ENCODE measurements at regions not wholly inside any gene's neighbourhood (a gene's known extent, or its start where the extent isn't known, plus 50 kb on each side); places are given as distances from the start of the nearest gene placed in this dataset.

GRCh38 chr12:124413915-124414314 is 119.0 kb downstream of the RFLNA start:
- Histone ChIP-seq H3K4me1 (ENCODE audit: low read length) (no peaks in the 10 kb centered on the region), H3K79me2 (ENCODE audit: low read length) (peaks cover 6% of the 10 kb centered on the region; the same call in 1 of the 2 replicates), H3K4me3 (ENCODE audit: low read length) (no peak overlapping the region), H2AFZ (ENCODE audit: low read depth, low read length) (no peak overlapping the region), H3K4me2 (ENCODE audit: low read length) (no peak overlapping the region), H3K27me3 (ENCODE audit: low read depth, low read length) (no peaks in the 10 kb centered on the region), H4K20me1 (ENCODE audit: insufficient read depth, low read length) (peaks cover 33% of the 10 kb centered on the region), H3K9me3 (ENCODE audit: insufficient read depth, low read length) (no peaks in the 10 kb centered on the region), H3K9ac (ENCODE audit: low read length) (no peak overlapping the region), H3K36me3 (replicated peaks; ENCODE audit: low read depth, low read length) (peaks cover 7% of the 10 kb centered on the region), H3K27ac (ENCODE audit: low read length) (no peak overlapping the region)
- TF ChIP-seq, protein P1, sequence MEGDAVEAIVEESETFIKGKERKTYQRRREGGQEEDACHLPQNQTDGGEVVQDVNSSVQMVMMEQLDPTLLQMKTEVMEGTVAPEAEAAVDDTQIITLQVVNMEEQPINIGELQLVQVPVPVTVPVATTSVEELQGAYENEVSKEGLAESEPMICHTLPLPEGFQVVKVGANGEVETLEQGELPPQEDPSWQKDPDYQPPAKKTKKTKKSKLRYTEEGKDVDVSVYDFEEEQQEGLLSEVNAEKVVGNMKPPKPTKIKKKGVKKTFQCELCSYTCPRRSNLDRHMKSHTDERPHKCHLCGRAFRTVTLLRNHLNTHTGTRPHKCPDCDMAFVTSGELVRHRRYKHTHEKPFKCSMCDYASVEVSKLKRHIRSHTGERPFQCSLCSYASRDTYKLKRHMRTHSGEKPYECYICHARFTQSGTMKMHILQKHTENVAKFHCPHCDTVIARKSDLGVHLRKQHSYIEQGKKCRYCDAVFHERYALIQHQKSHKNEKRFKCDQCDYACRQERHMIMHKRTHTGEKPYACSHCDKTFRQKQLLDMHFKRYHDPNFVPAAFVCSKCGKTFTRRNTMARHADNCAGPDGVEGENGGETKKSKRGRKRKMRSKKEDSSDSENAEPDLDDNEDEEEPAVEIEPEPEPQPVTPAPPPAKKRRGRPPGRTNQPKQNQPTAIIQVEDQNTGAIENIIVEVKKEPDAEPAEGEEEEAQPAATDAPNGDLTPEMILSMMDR (IDR thresholded peaks at IDR 0.05; ENCODE audit: low read depth, low read length), result no peak
- no peak for TF ChIP-seq EZH2phosphoT487 (IDR thresholded peaks at IDR 0.05; ENCODE audit: low read depth)

- no peak overlapping the region for H2AFZ ChIP-seq (ENCODE audit: low read depth, low read length)
- H3K9me3 ChIP-seq (ENCODE audit: insufficient read depth, low read length), result no peaks in the 10 kb centered on the region
- H3K27me3 ChIP-seq (ENCODE audit: low read depth, low read length), result no peaks in the 10 kb centered on the region
- TF ChIP-seq, protein P1 (IDR thresholded peaks at IDR 0.05; ENCODE audit: low read depth, low read length), result no peak
- TF ChIP-seq EZH2phosphoT487 (IDR thresholded peaks at IDR 0.05; ENCODE audit: low read depth), result no peak
- no peak overlapping the region for H3K9ac ChIP-seq (ENCODE audit: low read length)
- peaks cover 6% of the 10 kb centered on the region for H3K36me3 ChIP-seq (replicated peaks; ENCODE audit: low read depth, low read length)
- H3K4me2 ChIP-seq (ENCODE audit: low read length), result no peak overlapping the region
- peaks cover 35% of the 10 kb centered on the region for H4K20me1 ChIP-seq (ENCODE audit: insufficient read depth, low read length)
- no peaks in the 10 kb centered on the region for H3K4me1 ChIP-seq (ENCODE audit: low read length)
- peaks cover 6% of the 10 kb centered on the region; the same call in 1 of the 2 replicates for H3K79me2 ChIP-seq (ENCODE audit: low read length)
- H3K4me3 ChIP-seq (ENCODE audit: low read length), result no peak overlapping the region
- no peak overlapping the region for H3K27ac ChIP-seq (ENCODE audit: low read length)
These were observed 118.5 kb downstream of the RFLNA start for GRCh38 chr12:124413401-124413800.

DNA sequence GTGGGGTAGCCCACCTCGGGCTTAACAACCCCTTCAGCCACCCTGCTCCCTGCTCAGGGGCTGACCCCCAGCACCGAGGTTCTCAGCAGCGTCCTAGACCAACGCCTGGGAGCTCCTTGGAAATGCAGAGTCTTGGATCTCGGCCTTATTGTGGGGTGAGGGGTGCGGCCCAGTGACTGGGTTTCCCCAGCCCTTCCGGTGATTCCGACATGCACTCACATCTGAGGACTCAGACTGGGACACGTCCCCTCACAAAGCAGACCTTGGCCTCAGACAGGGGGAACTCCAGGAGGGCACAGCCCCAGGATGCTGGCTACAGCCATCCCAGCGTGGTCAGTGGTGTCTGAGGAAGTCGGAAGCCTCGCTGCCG is 117.7 kb downstream of the RFLNA start:
- Histone ChIP-seq H2AFZ (ENCODE audit: low read depth, low read length) (no peak overlapping the region), H3K36me3 (replicated peaks; ENCODE audit: low read depth, low read length) (peaks cover 4% of the 10 kb centered on the region), H3K79me2 (ENCODE audit: low read length) (peaks cover 6% of the 10 kb centered on the region; the same call in 1 of the 2 replicates), H4K20me1 (ENCODE audit: insufficient read depth, low read length) (peaks cover 35% of the 10 kb centered on the region), H3K4me3 (ENCODE audit: low read length) (no peak overlapping the region), H3K27ac (ENCODE audit: low read length) (no peak overlapping the region), H3K9me3 (ENCODE audit: insufficient read depth, low read length) (no peaks in the 10 kb centered on the region), H3K27me3 (ENCODE audit: low read depth, low read length) (no peaks in the 10 kb centered on the region), H3K4me1 (ENCODE audit: low read length) (no peaks in the 10 kb centered on the region), H3K9ac (ENCODE audit: low read length) (no peak overlapping the region), H3K4me2 (ENCODE audit: low read length) (no peak overlapping the region)
- no peak for TF ChIP-seq EZH2phosphoT487 (IDR thresholded peaks at IDR 0.05; ENCODE audit: low read depth)
- TF ChIP-seq, protein P1 (IDR thresholded peaks at IDR 0.05; ENCODE audit: low read depth, low read length), result no peak

GRCh38 chr12:124411953-124412645 is 117.2 kb downstream of the RFLNA start:
- H4K20me1 ChIP-seq (ENCODE audit: insufficient read depth, low read length), result peaks cover 38% of the 10 kb centered on the region
- no peak overlapping the region for H3K4me2 ChIP-seq (ENCODE audit: low read length)
- H3K4me1 ChIP-seq (ENCODE audit: low read length), result no peaks in the 10 kb centered on the region
- peaks cover 5% of the 10 kb centered on the region for H3K36me3 ChIP-seq (replicated peaks; ENCODE audit: low read depth, low read length)
- H3K79me2 ChIP-seq (ENCODE audit: low read length), result peaks cover 6% of the 10 kb centered on the region; the same call in 1 of the 2 replicates
- H3K27me3 ChIP-seq (ENCODE audit: low read depth, low read length), result no peaks in the 10 kb centered on the region
- H3K9me3 ChIP-seq (ENCODE audit: insufficient read depth, low read length), result no peaks in the 10 kb centered on the region
- no peak overlapping the region for H2AFZ ChIP-seq (ENCODE audit: low read depth, low read length)
- H3K27ac ChIP-seq (ENCODE audit: low read length), result no peak overlapping the region
- TF ChIP-seq EZH2phosphoT487 (IDR thresholded peaks at IDR 0.05; ENCODE audit: low read depth), result no peak
- TF ChIP-seq, protein P1 (IDR thresholded peaks at IDR 0.05; ENCODE audit: low read depth, low read length), result no peak
- H3K4me3 ChIP-seq (ENCODE audit: low read length), result no peak overlapping the region
- H3K9ac ChIP-seq (ENCODE audit: low read length), result no peak overlapping the region

Measured in OCI-LY3 (cell line).